DND-41 (cell line): ENCODE measurements at regions not wholly inside any gene's neighbourhood (a gene's known extent, or its start where the extent isn't known, plus 50 kb on each side); places are given as distances from the start of the nearest gene placed in this dataset.

Source experiments
- CTCF ChIP-seq: IDR thresholded peaks from 2 replicates; pipeline ENCODE4 v1.5.1; 2012; ENCODE audit warnings: borderline replicate concordance, low read length, moderate library complexity, mild to moderate bottlenecking; ENCODE audit not compliant: poor library complexity, severe bottlenecking; ENCODE audit errors: extremely low read depth
- EZH2 ChIP-seq: IDR thresholded peaks from 3 replicates; pipeline ENCODE4 v1.6.1; 2012; ENCODE audit warnings: borderline replicate concordance, low read depth, mild to moderate bottlenecking, moderate library complexity, low read length, inconsistent platforms; ENCODE audit not compliant: severe bottlenecking

GRCh38 chr9:87148331-87149104 is 201.2 kb upstream of the GAS1 start:
- TF ChIP-seq CTCF (no peak), EZH2 (no peak)
